BLaER1 treated with 17β-estradiol and CSF1 and Interleukin-3, amounts not matched to agents 10 nM and 100 nM (cell line): ENCODE measurements at regions not wholly inside any gene's neighbourhood (a gene's known extent, or its start where the extent isn't known, plus 50 kb on each side); places are given as distances from the start of the nearest gene placed in this dataset.

Source experiments
- H3K27ac ChIP-seq, 11 experiments: shearing (Covaris generic); formaldehyde crosslinking; 2 replicates each; pipeline ENCODE4 v1.8.1; 2022
- H3K27me3 ChIP-seq, 11 experiments: shearing (Covaris generic); formaldehyde crosslinking; 2 replicates each; pipeline ENCODE4 v1.8.1; 2022
- H3K36me3 ChIP-seq, 11 experiments: shearing (Covaris generic); formaldehyde crosslinking; 2 replicates each; pipeline ENCODE4 v1.8.1; 2022
- H3K4me1 ChIP-seq, 10 experiments: shearing (Covaris generic); formaldehyde crosslinking; 2 replicates each; pipeline ENCODE4 v1.8.1; 2022
- H3K4me2 ChIP-seq, 11 experiments: shearing (Covaris generic); formaldehyde crosslinking; 2 replicates each; pipeline ENCODE4 v1.8.1; 2022
- H3K4me3 ChIP-seq, 10 experiments: shearing (Covaris generic); formaldehyde crosslinking; 2 replicates each; pipeline ENCODE4 v1.8.1; 2022
- H3K9ac ChIP-seq, 11 experiments: shearing (Covaris generic); formaldehyde crosslinking; 2 replicates each; pipeline ENCODE4 v1.8.1; 2022
- H3K9me3 ChIP-seq, 11 experiments: shearing (Covaris generic); formaldehyde crosslinking; replicated peaks in 1 of 11; 2 replicates each; pipeline ENCODE4 v1.8.1; 2022
- H4K20me1 ChIP-seq, 11 experiments: shearing (Covaris generic); formaldehyde crosslinking; 2 replicates each; pipeline ENCODE4 v1.8.1; 2022
- Cebpa-rat ChIP-seq, 11 experiments: shearing (Covaris generic); IDR thresholded peaks; 2 replicates each; pipeline ENCODE4 v1.8.1; 2022

GRCh38 chr4:31923634-31924033 lies 1203.5 kb downstream of the PCDH7 start:
- peaks cover 0 to 29% (median 5%) of the 10 kb centered on the region in 11 experiments; a peak in 9 of 22 replicates for H3K9me3 ChIP-seq

GRCh38 chr4:31929676-31930345 lies 1209.6 kb downstream of the PCDH7 start:
- H3K4me1 ChIP-seq = no peaks in the 10 kb centered on the region
- H3K4me3 ChIP-seq = no peak overlapping the region
- no peaks in the 10 kb centered on the region for H4K20me1 ChIP-seq
- H3K9me3 ChIP-seq = peaks cover 0 to 19% (median 4%) of the 10 kb centered on the region in 11 experiments; a peak in 7 of 22 replicates
- no peak overlapping the region for H3K4me2 ChIP-seq
- H3K9ac ChIP-seq = no peak overlapping the region
- H3K36me3 ChIP-seq = no peaks in the 10 kb centered on the region
- no peaks in the 10 kb centered on the region for H3K27me3 ChIP-seq
- H3K27ac ChIP-seq = no peak overlapping the region
- no peak for TF ChIP-seq Cebpa-rat (IDR thresholded peaks at IDR 0.05)

More at GRCh38 chr4:31923634-31924033, 1203.5 kb downstream of the PCDH7 start:
- Histone ChIP-seq H3K4me3 (no peak overlapping the region), H3K27ac (no peak overlapping the region), H3K27me3 (no peaks in the 10 kb centered on the region), H3K4me2 (no peak overlapping the region), H3K9ac (no peak overlapping the region), H4K20me1 (no peaks in the 10 kb centered on the region), H3K4me1 (peaks cover 0 to 4% (median 0%) of the 10 kb centered on the region in 10 experiments; a peak in 1 of 20 replicates), H3K36me3 (no peaks in the 10 kb centered on the region)
- no peak for TF ChIP-seq Cebpa-rat (IDR thresholded peaks at IDR 0.05)

DNA sequence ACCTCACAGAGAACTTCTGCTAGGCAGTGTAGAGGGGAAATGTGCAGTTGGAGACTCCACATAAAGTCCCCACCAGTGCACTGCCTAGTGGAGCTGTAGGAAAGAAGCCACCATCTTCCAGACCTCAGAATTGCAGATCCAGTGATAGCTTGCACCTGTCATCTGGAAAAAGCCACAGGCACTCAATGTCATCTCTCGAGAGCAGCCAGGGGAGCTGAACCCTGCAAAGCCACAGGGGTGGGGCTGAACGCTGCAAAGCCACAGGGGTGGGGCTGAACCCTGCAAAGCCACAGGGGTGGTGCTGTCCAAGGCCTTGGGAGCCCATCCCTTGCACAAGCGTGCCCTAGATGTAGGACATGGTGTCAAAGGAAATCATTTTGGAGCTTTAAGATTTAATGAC lies 1226.3 kb downstream of the PCDH7 start:
- no peaks in the 10 kb centered on the region for H3K4me1 ChIP-seq
- H3K9me3 ChIP-seq = no peaks in the 10 kb centered on the region
- H3K27ac ChIP-seq = no peak overlapping the region
- H4K20me1 ChIP-seq = no peaks in the 10 kb centered on the region
- H3K9ac ChIP-seq = no peak overlapping the region
- no peak overlapping the region for H3K4me2 ChIP-seq
- H3K4me3 ChIP-seq = no peak overlapping the region
- no peak for TF ChIP-seq Cebpa-rat (IDR thresholded peaks at IDR 0.05)
- H3K36me3 ChIP-seq = no peaks in the 10 kb centered on the region
- H3K27me3 ChIP-seq = no peaks in the 10 kb centered on the region

- Histone ChIP-seq H3K27ac (no peak overlapping the region), H3K4me3 (no peak overlapping the region), H4K20me1 (no peaks in the 10 kb centered on the region), H3K9me3 (no peaks in the 10 kb centered on the region), H3K36me3 (no peaks in the 10 kb centered on the region), H3K4me2 (no peak overlapping the region), H3K9ac (no peak overlapping the region), H3K4me1 (no peaks in the 10 kb centered on the region), H3K27me3 (no peaks in the 10 kb centered on the region)
- no peak for TF ChIP-seq Cebpa-rat (IDR thresholded peaks at IDR 0.05)
These were observed 1226.9 kb downstream of the PCDH7 start for GRCh38 chr4:31947101-31947500.

DNA sequence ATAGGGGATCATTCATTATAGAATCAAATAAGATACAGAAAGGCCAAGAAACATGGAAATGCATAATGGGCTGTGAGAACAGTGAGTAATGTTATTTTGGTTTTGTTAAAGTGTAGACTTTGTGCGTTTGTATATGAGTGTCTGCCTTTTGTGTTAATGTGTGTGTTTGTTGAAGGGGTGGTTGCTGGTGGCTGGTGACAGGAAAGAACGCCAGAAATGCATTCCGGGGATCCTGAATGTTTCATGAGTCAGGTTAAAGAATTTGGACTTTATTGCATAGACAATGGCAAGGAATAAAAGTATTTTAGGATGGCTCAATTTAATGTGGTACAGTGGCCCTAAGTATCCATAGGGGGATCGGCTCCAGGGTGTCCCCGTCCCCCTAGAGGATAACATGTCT lies 1228.9 kb downstream of the PCDH7 start:
- no peaks in the 10 kb centered on the region for H4K20me1 ChIP-seq
- no peaks in the 10 kb centered on the region for H3K9me3 ChIP-seq
- no peak for TF ChIP-seq Cebpa-rat (IDR thresholded peaks at IDR 0.05)
- no peak overlapping the region for H3K9ac ChIP-seq
- no peak overlapping the region for H3K4me3 ChIP-seq
- H3K27ac ChIP-seq = no peak overlapping the region
- H3K4me1 ChIP-seq = no peaks in the 10 kb centered on the region
- H3K36me3 ChIP-seq = no peaks in the 10 kb centered on the region
- H3K4me2 ChIP-seq = no peak overlapping the region
- no peaks in the 10 kb centered on the region for H3K27me3 ChIP-seq

- Histone ChIP-seq H3K4me2 (no peak overlapping the region), H3K9ac (no peak overlapping the region), H3K36me3 (no peaks in the 10 kb centered on the region), H3K4me1 (no peaks in the 10 kb centered on the region), H3K27me3 (no peaks in the 10 kb centered on the region), H3K9me3 (0 out of 22 replicates have a peak, but pooled peaks cover 0 to 6% (median 0%) of the 10 kb centered on the region in 11 experiments), H4K20me1 (no peaks in the 10 kb centered on the region), H3K27ac (no peak overlapping the region), H3K4me3 (no peak overlapping the region)
- TF ChIP-seq Cebpa-rat (IDR thresholded peaks at IDR 0.05) = no peak
These were observed 1235.2 kb downstream of the PCDH7 start for GRCh38 chr4:31955346-31955745.

GRCh38 chr4:31959972-31960371 lies 1239.8 kb downstream of the PCDH7 start:
- no peak overlapping the region for H3K4me3 ChIP-seq
- 0 out of 22 replicates have a peak, but pooled peaks cover 0 to 6% (median 0%) of the 10 kb centered on the region in 11 experiments for H3K9me3 ChIP-seq
- H3K27ac ChIP-seq = no peak overlapping the region
- no peaks in the 10 kb centered on the region for H3K27me3 ChIP-seq
- no peaks in the 10 kb centered on the region for H3K36me3 ChIP-seq
- H3K4me2 ChIP-seq = no peak overlapping the region
- H3K9ac ChIP-seq = no peak overlapping the region
- H4K20me1 ChIP-seq = no peaks in the 10 kb centered on the region
- no peak for TF ChIP-seq Cebpa-rat (IDR thresholded peaks at IDR 0.05)
- H3K4me1 ChIP-seq = no peaks in the 10 kb centered on the region

DNA sequence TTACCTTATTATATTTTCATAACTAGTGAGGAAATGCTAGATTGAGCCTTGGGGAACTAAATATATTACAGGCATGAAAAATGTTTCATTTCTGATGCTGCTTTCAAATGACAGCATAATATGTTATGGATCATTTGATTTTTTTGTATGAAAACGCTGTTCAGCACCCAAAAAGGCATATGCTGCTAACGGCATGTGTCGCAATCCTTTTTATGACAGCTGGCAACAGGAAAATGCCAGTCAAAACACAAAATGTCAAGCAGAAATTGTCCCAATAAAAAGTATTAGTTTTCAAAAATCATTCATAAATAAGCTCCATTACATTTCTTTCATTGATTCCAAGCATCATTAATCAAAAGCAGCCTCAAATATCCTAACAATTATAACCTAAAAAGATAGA lies 1244.5 kb downstream of the PCDH7 start:
- TF ChIP-seq Cebpa-rat (IDR thresholded peaks at IDR 0.05) = peak in 2 of 11 experiments; percentile 16 to 38; a peak in 4 of 22 replicates
- Histone ChIP-seq H3K9me3 (no peaks in the 10 kb centered on the region), H3K4me3 (no peak overlapping the region), H4K20me1 (no peaks in the 10 kb centered on the region), H3K4me2 (no peak overlapping the region), H3K36me3 (no peaks in the 10 kb centered on the region), H3K27me3 (no peaks in the 10 kb centered on the region), H3K4me1 (no peaks in the 10 kb centered on the region), H3K27ac (no peak overlapping the region), H3K9ac (no peak overlapping the region)

DNA sequence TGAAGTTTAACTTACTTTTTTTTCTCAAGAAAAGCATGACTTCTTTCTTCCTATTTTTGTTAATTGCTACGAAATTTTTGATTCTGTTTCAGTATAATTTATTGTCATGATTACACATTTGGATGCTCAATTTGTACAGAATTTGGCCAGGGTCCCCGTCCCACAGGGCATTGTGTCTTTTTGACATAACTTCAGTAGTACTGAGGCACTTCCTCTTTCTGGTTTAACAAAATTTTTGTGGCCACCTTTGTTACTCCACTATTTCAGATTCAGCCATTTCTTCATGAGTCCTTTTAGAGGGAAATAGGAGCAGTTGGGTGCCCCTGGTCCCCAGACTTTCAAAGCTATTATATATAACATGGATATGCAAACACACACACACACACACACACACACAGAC lies 1248.7 kb downstream of the PCDH7 start:
- Histone ChIP-seq H3K4me3 (no peak overlapping the region), H3K27me3 (no peaks in the 10 kb centered on the region), H4K20me1 (no peaks in the 10 kb centered on the region), H3K36me3 (no peaks in the 10 kb centered on the region), H3K4me2 (no peak overlapping the region), H3K4me1 (no peaks in the 10 kb centered on the region), H3K9me3 (no peaks in the 10 kb centered on the region), H3K9ac (no peak overlapping the region), H3K27ac (no peak overlapping the region)
- no peak for TF ChIP-seq Cebpa-rat (IDR thresholded peaks at IDR 0.05)

DNA sequence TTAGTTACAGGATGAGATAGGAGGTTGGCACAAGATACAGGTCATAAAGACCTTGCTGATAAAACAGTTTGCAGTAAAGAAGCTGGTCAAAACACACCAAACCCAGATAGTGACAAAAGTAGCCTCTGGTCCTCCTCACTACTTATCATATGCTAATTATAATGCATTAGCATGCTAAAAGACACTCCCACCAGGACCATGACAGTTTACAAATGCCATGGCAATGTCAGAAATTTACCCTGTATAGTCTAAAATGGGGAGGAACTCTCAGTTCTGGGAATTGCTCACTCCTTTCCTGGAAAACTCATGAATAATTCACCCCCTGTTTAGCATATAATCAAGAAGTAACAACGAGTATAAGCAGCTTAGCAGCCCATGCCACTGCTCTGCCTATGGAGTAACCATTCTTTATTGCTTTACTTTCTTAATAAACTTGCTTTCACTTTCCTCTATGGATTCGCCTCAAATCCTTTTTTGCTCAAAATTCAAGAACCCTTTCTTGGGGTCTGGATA lies 1254.4 kb downstream of the PCDH7 start:
- no peak overlapping the region for H3K4me3 ChIP-seq
- H3K27me3 ChIP-seq = no peaks in the 10 kb centered on the region
- H3K4me2 ChIP-seq = no peak overlapping the region
- H3K9ac ChIP-seq = no peak overlapping the region
- H3K36me3 ChIP-seq = no peaks in the 10 kb centered on the region
- no peaks in the 10 kb centered on the region for H4K20me1 ChIP-seq
- no peaks in the 10 kb centered on the region for H3K9me3 ChIP-seq
- no peaks in the 10 kb centered on the region for H3K4me1 ChIP-seq
- no peak for TF ChIP-seq Cebpa-rat (IDR thresholded peaks at IDR 0.05)
- H3K27ac ChIP-seq = no peak overlapping the region
